ENCODE measurements at regions not wholly inside any gene's neighbourhood (a gene's known extent, or its start where the extent isn't known, plus 50 kb on each side); places are given as distances from the start of the nearest gene placed in this dataset.

DNA sequence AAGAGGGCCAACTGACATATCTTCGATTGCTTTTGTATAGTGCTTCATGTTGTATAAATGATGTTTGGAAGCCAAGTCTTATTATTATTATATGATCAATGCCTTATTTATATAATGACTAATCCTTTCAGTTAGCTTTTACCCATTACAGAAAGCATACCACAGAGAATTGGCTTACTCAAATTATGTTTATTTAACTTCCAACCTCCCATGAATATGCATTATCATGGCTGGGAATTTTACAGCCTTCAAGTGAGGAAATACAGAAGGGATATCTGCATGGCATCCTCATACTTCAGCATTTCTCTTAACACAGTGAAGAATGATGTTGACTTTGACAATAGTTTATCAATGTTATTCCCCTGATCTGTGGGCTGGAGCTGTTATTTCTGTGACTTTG lies 225.9 kb upstream of the GAP43 start:
- no peaks in the 10 kb centered on the region for H3K9me3 Mint-ChIP-seq (ENCODE audit: unreplicated experiment)
- BruUV-seq (replicated peaks): no TSS peak
- peak; percentile 3 for DNase-seq (ENCODE audit: unreplicated experiment)
- CTCF ChIA-PET: no interaction called here
- POLR2A ChIA-PET: no interaction called here
- peaks cover 5% of the 10 kb centered on the region for H3K4me1 Mint-ChIP-seq (ENCODE audit: insufficient read depth, unreplicated experiment)
- H3K27ac Mint-ChIP-seq (ENCODE audit: low read depth, unreplicated experiment): no peak overlapping the region
- no peaks in the 10 kb centered on the region for H3K27me3 Mint-ChIP-seq (ENCODE audit: insufficient read depth, unreplicated experiment)
- intact Hi-C loops (cut with micrococcal nuclease): no loop called here
- H3K36me3 Mint-ChIP-seq (ENCODE audit: insufficient read depth, unreplicated experiment): no peaks in the 10 kb centered on the region
- TF ChIP-seq, protein P1, sequence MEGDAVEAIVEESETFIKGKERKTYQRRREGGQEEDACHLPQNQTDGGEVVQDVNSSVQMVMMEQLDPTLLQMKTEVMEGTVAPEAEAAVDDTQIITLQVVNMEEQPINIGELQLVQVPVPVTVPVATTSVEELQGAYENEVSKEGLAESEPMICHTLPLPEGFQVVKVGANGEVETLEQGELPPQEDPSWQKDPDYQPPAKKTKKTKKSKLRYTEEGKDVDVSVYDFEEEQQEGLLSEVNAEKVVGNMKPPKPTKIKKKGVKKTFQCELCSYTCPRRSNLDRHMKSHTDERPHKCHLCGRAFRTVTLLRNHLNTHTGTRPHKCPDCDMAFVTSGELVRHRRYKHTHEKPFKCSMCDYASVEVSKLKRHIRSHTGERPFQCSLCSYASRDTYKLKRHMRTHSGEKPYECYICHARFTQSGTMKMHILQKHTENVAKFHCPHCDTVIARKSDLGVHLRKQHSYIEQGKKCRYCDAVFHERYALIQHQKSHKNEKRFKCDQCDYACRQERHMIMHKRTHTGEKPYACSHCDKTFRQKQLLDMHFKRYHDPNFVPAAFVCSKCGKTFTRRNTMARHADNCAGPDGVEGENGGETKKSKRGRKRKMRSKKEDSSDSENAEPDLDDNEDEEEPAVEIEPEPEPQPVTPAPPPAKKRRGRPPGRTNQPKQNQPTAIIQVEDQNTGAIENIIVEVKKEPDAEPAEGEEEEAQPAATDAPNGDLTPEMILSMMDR (IDR thresholded peaks at IDR 0.05; ENCODE audit: unreplicated experiment): no peak
- no peak overlapping the region for H3K4me3 Mint-ChIP-seq (ENCODE audit: unreplicated experiment)

GRCh38 chr3:115398506-115398905 lies 224.8 kb upstream of the GAP43 start:
- H3K27me3 Mint-ChIP-seq (ENCODE audit: insufficient read depth, unreplicated experiment): no peaks in the 10 kb centered on the region

GRCh38 chr3:115399750-115400149 lies 223.6 kb upstream of the GAP43 start:
- TF ChIP-seq, protein P1 (IDR thresholded peaks at IDR 0.05; ENCODE audit: unreplicated experiment): no peak
- Mint-ChIP-seq H3K27me3 (ENCODE audit: insufficient read depth, unreplicated experiment) (no peaks in the 10 kb centered on the region), H3K36me3 (ENCODE audit: insufficient read depth, unreplicated experiment) (no peaks in the 10 kb centered on the region), H3K27ac (ENCODE audit: low read depth, unreplicated experiment) (no peak overlapping the region), H3K4me1 (ENCODE audit: insufficient read depth, unreplicated experiment) (peaks cover 6% of the 10 kb centered on the region), H3K4me3 (ENCODE audit: unreplicated experiment) (no peak overlapping the region), H3K9me3 (ENCODE audit: unreplicated experiment) (no peaks in the 10 kb centered on the region)
- CTCF ChIA-PET: interaction anchor here (0.6 kb wide), 1 partner anchor 1099 kb away, joined by 5 read pairs; no protein-coding TSS in a partner anchor
- BruUV-seq (replicated peaks): no TSS peak
- intact Hi-C loops (cut with micrococcal nuclease): no loop called here
- POLR2A ChIA-PET: no interaction called here
- no peak for DNase-seq (ENCODE audit: unreplicated experiment)

More at GRCh38 chr3:115398506-115398905, 224.8 kb upstream of the GAP43 start:
- Mint-ChIP-seq H3K4me1 (ENCODE audit: insufficient read depth, unreplicated experiment) (peaks cover 6% of the 10 kb centered on the region), H3K9me3 (ENCODE audit: unreplicated experiment) (no peaks in the 10 kb centered on the region), H3K27ac (ENCODE audit: low read depth, unreplicated experiment) (no peak overlapping the region), H3K36me3 (ENCODE audit: insufficient read depth, unreplicated experiment) (no peaks in the 10 kb centered on the region), H3K4me3 (ENCODE audit: unreplicated experiment) (no peak overlapping the region)
- DNase-seq (ENCODE audit: unreplicated experiment): no peak
- ChIA-PET POLR2A (no interaction called here), CTCF (no interaction called here)
- intact Hi-C loops (cut with micrococcal nuclease): no loop called here
- BruUV-seq (replicated peaks): no TSS peak
- TF ChIP-seq, protein P1 (IDR thresholded peaks at IDR 0.05; ENCODE audit: unreplicated experiment): no peak

GRCh38 chr3:115401298-115401697 lies 222.0 kb upstream of the GAP43 start:
- no peaks in the 10 kb centered on the region for H3K9me3 Mint-ChIP-seq (ENCODE audit: unreplicated experiment)
- POLR2A ChIA-PET: no interaction called here
- no peaks in the 10 kb centered on the region for H3K27me3 Mint-ChIP-seq (ENCODE audit: insufficient read depth, unreplicated experiment)
- no peak overlapping the region for H3K27ac Mint-ChIP-seq (ENCODE audit: low read depth, unreplicated experiment)
- DNase-seq (ENCODE audit: unreplicated experiment): peak; percentile 40
- BruUV-seq (replicated peaks): no TSS peak
- H3K4me1 Mint-ChIP-seq (ENCODE audit: insufficient read depth, unreplicated experiment): peaks cover 6% of the 10 kb centered on the region
- TF ChIP-seq, protein P1 (IDR thresholded peaks at IDR 0.05; ENCODE audit: unreplicated experiment): no peak
- CTCF ChIA-PET: interaction anchor here (0.6 to 1.5 kb wide), 3 partner anchors 13 to 311 kb away, joined by 3 to 4 read pairs (median 3); no protein-coding TSS in a partner anchor
- no peaks in the 10 kb centered on the region for H3K36me3 Mint-ChIP-seq (ENCODE audit: insufficient read depth, unreplicated experiment)
- intact Hi-C loops (cut with micrococcal nuclease): no loop called here
- H3K4me3 Mint-ChIP-seq (ENCODE audit: unreplicated experiment): no peak overlapping the region
